ENCODE measurements at regions not wholly inside any gene's neighbourhood (a gene's known extent, or its start where the extent isn't known, plus 50 kb on each side); places are given as distances from the start of the nearest gene placed in this dataset.

DNA sequence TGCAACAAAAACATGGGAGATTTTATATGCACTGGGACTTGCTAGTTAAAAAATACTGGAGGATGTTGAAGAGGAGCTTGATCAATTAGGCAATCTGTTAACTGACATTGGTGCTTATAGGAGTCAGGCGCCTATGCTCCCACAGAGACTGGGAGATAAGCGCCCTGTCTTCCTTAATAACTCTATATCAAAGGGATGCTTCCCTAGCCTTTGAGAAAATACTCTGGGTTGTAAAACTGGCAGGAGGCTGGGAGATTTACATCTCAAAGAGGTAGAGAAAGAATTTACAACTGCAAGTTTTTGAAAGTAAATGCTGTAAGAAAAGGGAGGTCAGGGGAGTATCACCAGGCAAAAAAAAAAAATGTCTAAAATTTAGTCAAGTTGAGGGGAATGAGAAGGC is 325.4 kb downstream of the PCDH10 start:
- WGBS, 2 donors = 57 to 74% methylated on average over 2 of the region's 2 CpGs
- no peaks in the 10 kb centered on the region for H3K9me3 ChIP-seq
- H3K36me3 ChIP-seq = no peaks in the 10 kb centered on the region
- no peak for DNase-seq
- H3K4me1 ChIP-seq = no peaks in the 10 kb centered on the region
- TF ChIP-seq, protein P1, sequence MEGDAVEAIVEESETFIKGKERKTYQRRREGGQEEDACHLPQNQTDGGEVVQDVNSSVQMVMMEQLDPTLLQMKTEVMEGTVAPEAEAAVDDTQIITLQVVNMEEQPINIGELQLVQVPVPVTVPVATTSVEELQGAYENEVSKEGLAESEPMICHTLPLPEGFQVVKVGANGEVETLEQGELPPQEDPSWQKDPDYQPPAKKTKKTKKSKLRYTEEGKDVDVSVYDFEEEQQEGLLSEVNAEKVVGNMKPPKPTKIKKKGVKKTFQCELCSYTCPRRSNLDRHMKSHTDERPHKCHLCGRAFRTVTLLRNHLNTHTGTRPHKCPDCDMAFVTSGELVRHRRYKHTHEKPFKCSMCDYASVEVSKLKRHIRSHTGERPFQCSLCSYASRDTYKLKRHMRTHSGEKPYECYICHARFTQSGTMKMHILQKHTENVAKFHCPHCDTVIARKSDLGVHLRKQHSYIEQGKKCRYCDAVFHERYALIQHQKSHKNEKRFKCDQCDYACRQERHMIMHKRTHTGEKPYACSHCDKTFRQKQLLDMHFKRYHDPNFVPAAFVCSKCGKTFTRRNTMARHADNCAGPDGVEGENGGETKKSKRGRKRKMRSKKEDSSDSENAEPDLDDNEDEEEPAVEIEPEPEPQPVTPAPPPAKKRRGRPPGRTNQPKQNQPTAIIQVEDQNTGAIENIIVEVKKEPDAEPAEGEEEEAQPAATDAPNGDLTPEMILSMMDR (IDR thresholded peaks at IDR 0.05) = no peak
- TF ChIP-seq POLR2AphosphoS5 (IDR thresholded peaks at IDR 0.05) = no peak
- TF ChIP-seq POLR2A (IDR thresholded peaks at IDR 0.05) = no peak
- TF ChIP-seq EP300 (IDR thresholded peaks at IDR 0.05) = no peak
- intact Hi-C loops (cut with DNase I) = no loop called here
- H3K27ac ChIP-seq = no peak overlapping the region
- H3K4me3 ChIP-seq = no peak overlapping the region
- H3K27me3 ChIP-seq = no peaks in the 10 kb centered on the region

DNA sequence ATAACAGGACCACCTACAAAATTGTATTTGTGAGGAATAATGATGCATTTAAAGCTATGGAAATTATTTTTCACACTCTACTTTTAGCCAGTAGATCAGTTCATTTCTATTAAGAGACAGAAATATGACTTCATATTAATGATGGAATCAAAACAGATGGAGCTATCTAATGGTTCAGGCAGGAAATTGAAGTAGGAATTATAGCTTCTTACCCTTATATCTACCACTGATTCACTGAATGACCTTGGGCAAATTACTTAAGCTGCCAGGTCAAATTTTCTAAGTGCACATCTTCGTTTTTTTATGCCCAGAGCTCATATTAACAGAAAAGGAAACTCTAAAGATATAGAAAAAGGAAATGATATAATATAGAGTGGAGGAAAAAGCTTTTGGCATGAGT is 323.1 kb downstream of the PCDH10 start:
- Histone ChIP-seq H3K4me3 (no peak overlapping the region), H3K9me3 (no peaks in the 10 kb centered on the region), H3K27me3 (no peaks in the 10 kb centered on the region), H3K36me3 (no peaks in the 10 kb centered on the region), H3K4me1 (no peaks in the 10 kb centered on the region), H3K27ac (no peak overlapping the region)
- 13 to 42% methylated on average over 1 of the region's 1 CpG for WGBS, 2 donors
- intact Hi-C loops (cut with DNase I) = no loop called here
- DNase-seq = no peak
- no peak for TF ChIP-seq POLR2AphosphoS5 (IDR thresholded peaks at IDR 0.05)
- TF ChIP-seq EP300 (IDR thresholded peaks at IDR 0.05) = no peak
- TF ChIP-seq, protein P1 (IDR thresholded peaks at IDR 0.05) = no peak
- TF ChIP-seq POLR2A (IDR thresholded peaks at IDR 0.05) = no peak

DNA sequence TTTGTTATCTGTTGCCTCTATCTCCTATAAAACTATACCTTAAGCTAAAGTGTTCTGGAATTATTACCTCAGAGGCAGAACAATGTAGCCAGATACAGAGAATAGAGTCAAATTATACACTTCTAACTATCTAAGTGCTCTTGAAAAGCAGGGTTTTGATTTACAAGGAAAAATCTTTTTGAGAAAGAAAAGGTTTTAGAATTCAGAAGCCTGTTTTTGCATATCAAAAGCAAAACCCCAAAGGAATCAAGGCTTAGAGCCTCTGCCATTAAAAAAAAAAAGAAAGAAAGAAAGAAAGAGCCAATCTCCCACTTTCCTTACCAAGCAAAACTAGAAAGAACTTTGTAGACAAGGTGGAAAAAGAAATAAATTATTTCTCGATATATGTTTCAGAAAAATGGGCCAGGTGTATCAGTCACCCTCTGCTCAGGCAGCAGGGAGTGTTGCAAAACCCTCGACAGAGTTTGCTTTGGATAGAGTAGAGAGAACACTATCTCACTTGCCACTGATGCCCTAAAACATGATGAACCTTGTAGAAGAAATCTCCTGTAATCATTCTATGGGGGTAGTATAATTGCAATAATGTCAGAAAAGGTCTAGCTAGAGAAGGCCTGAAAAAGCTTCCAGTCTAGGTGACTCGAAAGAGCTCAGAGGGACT is 318.3 kb downstream of the PCDH10 start:
- Histone ChIP-seq H3K27me3 (no peaks in the 10 kb centered on the region), H3K4me3 (no peak overlapping the region), H3K4me1 (no peaks in the 10 kb centered on the region), H3K9me3 (no peaks in the 10 kb centered on the region), H3K36me3 (no peaks in the 10 kb centered on the region), H3K27ac (no peak overlapping the region)
- TF ChIP-seq POLR2AphosphoS5 (IDR thresholded peaks at IDR 0.05) (no peak), POLR2A (IDR thresholded peaks at IDR 0.05) (no peak), EP300 (IDR thresholded peaks at IDR 0.05) (no peak)
- TF ChIP-seq, protein P1 (IDR thresholded peaks at IDR 0.05) = no peak
- DNase-seq = no peak
- intact Hi-C loops (cut with DNase I) = no loop called here
- 48 to 71% methylated on average over 3 of the region's 3 CpGs for WGBS, 2 donors

DNA sequence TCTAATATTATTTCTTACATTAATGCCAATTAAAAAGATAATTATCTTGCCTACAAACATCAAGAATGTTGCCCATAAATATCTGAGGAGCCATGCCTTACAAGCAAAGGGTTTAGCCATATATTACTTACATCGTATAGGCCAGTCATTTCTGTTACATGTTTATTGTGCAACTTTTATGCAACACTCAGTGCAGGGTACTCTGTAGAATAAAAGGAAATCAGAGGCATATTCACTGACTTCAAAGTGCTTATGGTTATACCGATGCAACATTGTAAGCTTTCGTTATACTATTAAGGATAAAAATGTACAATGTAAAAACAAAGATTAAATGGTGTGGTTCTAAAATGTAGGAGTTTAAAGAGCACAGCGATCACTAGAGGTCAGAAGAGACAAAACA is 315.9 kb downstream of the PCDH10 start:
- intact Hi-C loops (cut with DNase I) = no loop called here
- no peak for DNase-seq
- WGBS, 2 donors = 60 to 76% methylated on average over 4 of the region's 4 CpGs
- TF ChIP-seq POLR2AphosphoS5 (IDR thresholded peaks at IDR 0.05) (no peak), POLR2A (IDR thresholded peaks at IDR 0.05) (no peak), EP300 (IDR thresholded peaks at IDR 0.05) (no peak)
- TF ChIP-seq, protein P1 (IDR thresholded peaks at IDR 0.05) = no peak
- Histone ChIP-seq H3K4me1 (no peaks in the 10 kb centered on the region), H3K4me3 (no peak overlapping the region), H3K27me3 (no peaks in the 10 kb centered on the region), H3K36me3 (no peaks in the 10 kb centered on the region), H3K27ac (no peak overlapping the region), H3K9me3 (no peaks in the 10 kb centered on the region)

DNA sequence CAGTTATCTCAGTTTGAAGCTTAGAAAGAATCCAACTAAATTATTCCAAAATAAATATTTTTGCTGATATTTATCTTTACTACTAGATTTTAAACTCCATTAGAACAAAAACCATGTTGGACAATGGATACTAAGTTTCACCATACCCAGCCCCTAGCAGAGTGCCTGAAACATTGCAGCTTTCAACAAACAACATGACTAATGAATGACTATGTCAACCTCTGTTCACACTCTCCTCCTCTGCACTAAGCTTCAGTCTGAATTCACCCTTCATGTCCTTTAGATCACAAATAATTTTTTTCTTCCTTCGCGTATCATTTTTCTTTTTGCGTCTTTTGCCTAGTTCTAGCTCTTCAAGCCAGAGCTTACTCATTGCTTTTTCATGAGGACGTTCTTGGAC is 315.2 kb downstream of the PCDH10 start:
- 76 to 90% methylated on average over 4 of the region's 4 CpGs for WGBS, 2 donors
- DNase-seq = no peak
- Histone ChIP-seq H3K27me3 (no peaks in the 10 kb centered on the region), H3K9me3 (no peaks in the 10 kb centered on the region), H3K27ac (no peak overlapping the region), H3K4me1 (no peaks in the 10 kb centered on the region), H3K4me3 (no peak overlapping the region), H3K36me3 (no peaks in the 10 kb centered on the region)
- intact Hi-C loops (cut with DNase I) = no loop called here
- TF ChIP-seq EP300 (IDR thresholded peaks at IDR 0.05) = no peak
- TF ChIP-seq POLR2AphosphoS5 (IDR thresholded peaks at IDR 0.05) = no peak
- TF ChIP-seq, protein P1 (IDR thresholded peaks at IDR 0.05) = no peak
- no peak for TF ChIP-seq POLR2A (IDR thresholded peaks at IDR 0.05)

Measured in sigmoid colon (tissue), 6 donors.